GM13976 (cell line): ENCODE measurements at regions not wholly inside any gene's neighbourhood (a gene's known extent, or its start where the extent isn't known, plus 50 kb on each side); places are given as distances from the start of the nearest gene placed in this dataset.

Source experiments
- DNase-seq: peaks from one replicate; pipeline ENCODE4 v3.0.0; 2012; ENCODE audit warnings: low spot score
- in situ Hi-C: fragments of 300-500 bp; cut with MboI; formaldehyde crosslinking; loops from one replicate; pipeline ENCODE4 v1.12.0; 2022; ENCODE audit warnings: low sequenced_read_pairs, mixed read lengths, inconsistent platforms; ENCODE audit not compliant: unreplicated experiment
- TF ChIP-seq, protein P1 (sequence below): IDR thresholded peaks from 2 replicates; pipeline ENCODE4 v1.5.1; 2012; ENCODE audit warnings: borderline replicate concordance, mild to moderate bottlenecking; ENCODE audit not compliant: insufficient read depth; ENCODE audit errors: extremely low read depth, missing control alignments, control extremely low read depth

DNA sequence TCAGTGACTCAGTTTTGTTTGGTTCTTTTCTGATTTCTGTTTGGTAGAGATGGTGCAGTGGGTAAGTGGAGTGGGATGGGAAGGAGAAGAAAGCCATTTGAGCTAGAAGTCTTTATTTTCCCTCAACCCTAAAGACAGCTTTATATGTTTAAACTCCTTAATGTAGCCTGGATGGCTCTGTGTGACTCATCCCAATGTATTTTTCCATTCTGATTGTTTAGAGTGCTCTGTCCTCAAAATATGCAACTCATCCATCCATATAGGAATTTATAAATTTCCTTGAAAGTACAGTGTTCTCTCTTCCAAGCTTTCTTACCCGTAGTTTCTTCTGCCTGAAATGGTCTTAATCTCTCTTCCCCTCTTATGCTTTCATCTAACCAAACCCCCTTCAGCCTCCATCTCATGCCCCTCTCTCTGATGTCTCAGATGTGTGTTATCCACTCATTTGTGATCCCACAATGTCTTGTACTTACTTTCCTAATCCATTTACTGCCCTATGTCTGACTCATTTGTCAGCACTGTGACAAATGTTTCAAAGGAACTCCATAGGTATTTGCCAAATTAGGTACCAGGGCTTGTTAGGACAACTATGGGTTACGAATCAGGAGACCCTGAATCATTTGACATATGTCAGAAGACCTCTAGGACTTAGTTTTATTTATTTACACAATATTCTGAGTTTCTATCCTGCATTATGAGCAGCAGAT, 217.5 kb upstream of the SGCD start:
- TF ChIP-seq, protein P1, sequence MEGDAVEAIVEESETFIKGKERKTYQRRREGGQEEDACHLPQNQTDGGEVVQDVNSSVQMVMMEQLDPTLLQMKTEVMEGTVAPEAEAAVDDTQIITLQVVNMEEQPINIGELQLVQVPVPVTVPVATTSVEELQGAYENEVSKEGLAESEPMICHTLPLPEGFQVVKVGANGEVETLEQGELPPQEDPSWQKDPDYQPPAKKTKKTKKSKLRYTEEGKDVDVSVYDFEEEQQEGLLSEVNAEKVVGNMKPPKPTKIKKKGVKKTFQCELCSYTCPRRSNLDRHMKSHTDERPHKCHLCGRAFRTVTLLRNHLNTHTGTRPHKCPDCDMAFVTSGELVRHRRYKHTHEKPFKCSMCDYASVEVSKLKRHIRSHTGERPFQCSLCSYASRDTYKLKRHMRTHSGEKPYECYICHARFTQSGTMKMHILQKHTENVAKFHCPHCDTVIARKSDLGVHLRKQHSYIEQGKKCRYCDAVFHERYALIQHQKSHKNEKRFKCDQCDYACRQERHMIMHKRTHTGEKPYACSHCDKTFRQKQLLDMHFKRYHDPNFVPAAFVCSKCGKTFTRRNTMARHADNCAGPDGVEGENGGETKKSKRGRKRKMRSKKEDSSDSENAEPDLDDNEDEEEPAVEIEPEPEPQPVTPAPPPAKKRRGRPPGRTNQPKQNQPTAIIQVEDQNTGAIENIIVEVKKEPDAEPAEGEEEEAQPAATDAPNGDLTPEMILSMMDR: no peak
- DNase-seq: no peak
- in situ Hi-C loops: no loop called here

DNA sequence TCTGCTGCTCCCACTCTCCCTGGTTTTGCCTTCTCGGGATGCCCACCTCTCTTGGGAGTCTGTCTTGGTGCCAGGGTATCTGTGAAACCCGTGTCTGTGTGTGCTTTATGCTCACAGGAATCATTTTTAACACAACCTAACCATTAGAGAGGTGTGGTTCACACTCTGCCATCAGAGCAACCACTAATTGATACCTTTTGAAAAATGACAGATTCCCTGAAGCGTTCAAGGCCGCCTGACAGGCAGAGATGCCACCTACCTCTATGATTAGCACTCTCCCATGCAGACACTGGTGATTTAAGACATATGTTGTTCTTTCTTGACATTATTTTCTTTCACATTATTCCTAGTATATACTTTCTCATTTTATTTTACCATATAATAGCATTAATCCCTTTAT, 207.3 kb upstream of the SGCD start:
- DNase-seq: no peak
- TF ChIP-seq, protein P1: no peak
- in situ Hi-C loops: no loop called here

DNA sequence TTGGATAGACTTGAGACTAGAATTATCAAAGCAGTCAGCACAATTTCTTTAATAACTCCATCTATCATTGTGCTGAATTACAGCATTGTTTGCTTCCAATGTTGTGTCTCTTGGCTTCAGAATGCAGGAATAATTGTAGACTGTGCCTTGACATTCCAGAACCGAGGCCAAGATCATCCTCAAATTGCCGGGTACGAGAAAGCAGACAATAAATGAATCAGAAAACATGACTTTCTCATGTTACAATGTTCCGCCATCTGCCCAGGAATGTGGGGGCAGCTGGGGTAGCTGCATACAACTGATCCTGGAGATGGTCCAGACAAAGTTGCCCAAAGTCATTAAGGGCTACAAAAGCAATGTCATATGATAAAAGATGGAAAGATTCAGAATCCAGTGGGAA, 206.2 kb upstream of the SGCD start:
- in situ Hi-C loops: no loop called here
- TF ChIP-seq, protein P1: no peak
- DNase-seq: no peak

DNA sequence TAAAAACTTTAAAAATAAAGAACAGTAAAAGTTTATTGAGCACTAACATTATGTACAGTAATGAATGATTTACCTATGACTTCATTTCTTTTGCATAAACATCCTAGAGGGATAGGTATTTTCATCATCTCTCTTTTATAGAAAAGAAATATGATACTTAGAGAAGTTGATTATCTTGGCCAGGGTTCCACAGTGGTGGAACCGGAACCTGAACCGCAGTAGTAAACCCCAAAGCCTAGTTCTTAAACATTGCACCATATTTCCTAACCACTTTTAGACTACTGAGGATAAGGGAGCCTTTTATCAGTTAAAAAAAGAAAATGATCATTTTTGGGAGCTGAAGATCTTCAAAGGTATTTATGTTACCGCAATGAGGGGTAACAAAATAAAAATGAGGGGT, 205.7 kb upstream of the SGCD start:
- no peak for DNase-seq
- TF ChIP-seq, protein P1: no peak
- in situ Hi-C loops: no loop called here

DNA sequence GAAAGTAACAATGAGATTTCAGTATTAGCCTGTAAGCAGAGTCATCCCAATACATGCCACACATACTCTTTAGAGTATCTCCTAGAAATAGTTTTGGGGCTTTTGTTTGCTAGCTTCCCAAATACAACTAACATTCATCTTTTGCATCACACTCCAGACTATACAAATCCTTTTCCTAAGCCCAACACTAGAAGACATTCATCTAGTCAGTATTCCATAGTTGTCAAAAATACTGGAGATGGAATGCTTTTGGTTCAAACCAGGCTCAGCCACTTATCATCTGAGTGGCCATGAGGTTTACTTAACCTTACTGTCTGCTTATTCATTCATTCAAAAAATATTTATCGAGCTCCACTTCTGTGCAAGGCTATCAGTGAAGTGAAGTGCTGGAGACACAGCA, 205.1 kb upstream of the SGCD start:
- in situ Hi-C loops: no loop called here
- DNase-seq: no peak
- TF ChIP-seq, protein P1: no peak

DNA sequence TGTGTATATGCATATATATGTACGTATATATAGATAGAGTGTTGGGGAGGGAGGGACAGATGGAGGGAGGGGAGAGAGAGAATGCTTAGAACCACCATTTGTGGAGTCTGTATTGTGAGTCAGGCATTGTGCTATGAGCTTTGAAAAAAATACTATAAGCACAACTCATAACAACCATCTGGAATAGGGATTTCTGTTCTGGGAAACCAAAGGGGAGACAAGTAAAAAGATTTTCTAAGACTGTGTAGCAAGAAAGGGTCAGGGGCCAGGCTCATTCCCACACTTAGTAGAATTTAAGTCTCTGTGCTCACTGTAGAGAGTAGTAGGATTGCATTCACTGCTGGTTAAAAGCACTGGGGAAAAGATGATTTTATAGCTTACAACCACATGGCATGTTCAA, 202.3 kb upstream of the SGCD start:
- in situ Hi-C loops: no loop called here
- DNase-seq: no peak
- TF ChIP-seq, protein P1: no peak

DNA sequence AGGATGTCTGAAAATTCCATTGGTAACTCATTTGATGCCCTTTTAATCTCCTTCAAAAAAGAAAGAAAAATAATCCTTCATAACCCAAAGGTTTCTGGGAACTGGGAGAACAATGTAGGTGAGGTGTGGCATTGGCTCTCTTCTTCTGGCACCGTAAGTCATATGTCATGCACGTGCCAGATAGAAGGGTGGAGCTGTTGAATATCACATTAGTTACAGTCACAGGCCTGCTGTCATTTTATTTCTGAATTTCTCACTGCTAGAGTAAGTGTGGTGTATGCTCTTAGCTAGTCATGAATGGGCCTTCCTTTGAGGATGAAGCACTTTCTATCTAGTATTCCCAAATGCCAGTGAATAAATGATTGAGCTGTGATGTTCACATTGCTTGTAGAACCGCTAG, 201.8 kb upstream of the SGCD start:
- in situ Hi-C loops: no loop called here
- TF ChIP-seq, protein P1: no peak

More for the DNA sequence above, 201.8 kb upstream of the SGCD start:
- no peak for DNase-seq
